Bone marrow (tissue), 2 donors: ENCODE measurements at regions not wholly inside any gene's neighbourhood (a gene's known extent, or its start where the extent isn't known, plus 50 kb on each side); places are given as distances from the start of the nearest gene placed in this dataset.

Source experiments
- DNase-seq, 2 donors: peaks; one replicate each; lab custom pipeline; 2025; lab: John Stamatoyannopoulos, UW

DNA sequence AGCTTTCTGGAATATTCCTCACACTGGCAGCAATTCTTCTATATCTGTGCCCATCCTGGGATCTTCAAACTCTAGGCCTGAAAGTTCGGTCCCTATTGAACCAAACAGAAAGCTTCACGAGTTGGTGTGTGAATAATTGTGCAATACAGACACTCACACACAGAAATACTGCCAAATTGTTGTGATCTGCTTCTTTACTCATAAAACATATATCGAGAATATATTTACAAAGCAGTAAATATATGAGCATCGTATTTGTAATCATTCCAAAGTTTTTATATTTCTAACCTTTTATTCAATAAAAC is 56.6 kb upstream of the BEX4 start:
- no peak for DNase-seq

DNA sequence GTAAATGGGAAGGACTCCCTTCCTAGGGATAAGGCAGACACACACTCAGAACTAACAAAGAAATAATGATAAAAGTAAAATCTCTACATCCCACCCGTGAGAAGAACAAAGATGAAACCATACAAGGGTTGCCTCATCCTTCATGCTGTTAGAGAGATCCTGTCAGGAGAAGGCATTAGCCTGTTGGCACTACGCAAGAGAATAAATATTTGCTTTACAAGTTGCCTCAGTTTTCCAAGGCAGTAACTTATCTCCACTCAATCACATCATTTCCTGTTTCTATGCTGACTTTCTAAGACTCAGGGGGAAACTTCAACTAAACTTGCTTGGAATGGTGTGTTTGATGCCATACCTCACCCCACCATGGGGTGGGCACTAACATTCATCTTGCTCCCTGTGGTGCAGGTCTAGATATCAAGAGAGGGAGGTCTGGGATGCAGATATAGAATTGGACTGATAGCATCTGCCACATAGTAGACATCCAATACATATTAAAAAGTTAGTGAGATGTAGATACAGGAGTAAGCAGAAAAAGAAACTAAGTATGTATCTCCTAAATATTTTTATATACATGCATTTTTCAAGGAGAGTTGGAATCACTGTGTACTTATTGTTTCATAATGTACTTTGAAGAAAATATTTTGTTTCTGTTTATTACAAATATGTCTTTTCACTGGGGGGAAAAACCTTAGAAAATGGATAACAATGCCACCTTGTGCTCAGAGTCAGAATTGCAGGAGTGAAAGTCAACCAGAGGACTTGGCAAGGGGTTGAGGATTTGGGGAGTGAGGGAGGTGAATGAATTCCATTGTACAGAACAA is 57.2 kb upstream of the BEX4 start:
- peak in 1 of 2 donors; percentile 22 for DNase-seq

DNA sequence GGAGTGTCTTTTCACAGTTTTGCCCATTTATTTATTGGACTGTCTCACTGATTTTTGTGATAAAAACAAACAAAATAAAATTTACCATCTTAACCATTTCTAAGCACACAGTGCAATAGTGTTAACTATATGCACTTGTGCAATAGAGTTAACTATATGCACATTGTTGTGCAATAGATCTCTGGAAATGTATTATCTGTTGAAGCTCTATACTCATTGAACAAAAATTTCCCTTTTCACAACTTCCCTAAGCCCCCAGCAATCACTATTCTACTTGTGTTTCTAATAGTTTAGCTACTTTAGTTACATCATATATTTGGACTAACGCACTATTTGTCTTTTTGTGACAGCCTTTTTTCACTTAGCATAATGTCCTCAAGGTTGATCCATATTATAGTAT is 59.7 kb upstream of the BEX4 start:
- no peak for DNase-seq

DNA sequence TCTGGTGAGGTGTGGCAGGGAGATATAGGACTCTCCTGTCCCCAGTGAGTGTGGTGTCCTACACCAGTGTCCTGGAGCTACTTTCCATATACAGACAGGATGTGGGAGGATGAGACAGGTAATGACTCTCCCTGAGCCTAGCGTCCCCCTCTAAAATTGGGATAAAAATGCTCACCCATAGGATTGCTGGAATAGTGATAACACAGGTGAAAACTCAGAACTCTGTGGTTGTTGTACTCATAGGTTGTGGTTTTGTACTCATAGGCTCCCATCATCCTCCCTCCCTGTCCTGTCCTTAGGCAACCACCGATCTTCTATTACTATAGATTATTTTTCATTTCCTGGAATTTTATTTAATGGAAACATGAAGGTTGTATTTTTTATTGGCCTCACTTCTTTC is 60.7 kb upstream of the NXF3 start:
- no peak for DNase-seq

DNA sequence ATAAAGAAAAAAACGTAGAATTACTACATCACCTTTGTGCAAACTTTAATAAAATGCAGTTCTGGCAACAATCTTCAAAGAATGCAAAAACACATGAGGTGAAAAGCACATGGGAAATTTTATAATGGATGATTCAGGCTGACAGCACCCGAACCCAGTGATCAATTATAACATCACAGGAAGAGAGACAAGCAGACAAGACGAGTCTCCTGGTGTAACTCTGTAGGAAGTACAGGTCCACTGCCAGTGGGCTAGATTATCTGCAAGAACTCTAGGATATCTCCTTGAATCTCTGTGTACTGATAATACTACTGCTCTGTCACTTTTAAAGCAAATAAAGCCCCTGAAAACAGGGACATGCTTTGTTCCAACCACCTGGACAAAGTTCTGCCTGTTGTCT is 58.9 kb upstream of the NXF3 start:
- DNase-seq, result no peak

DNA sequence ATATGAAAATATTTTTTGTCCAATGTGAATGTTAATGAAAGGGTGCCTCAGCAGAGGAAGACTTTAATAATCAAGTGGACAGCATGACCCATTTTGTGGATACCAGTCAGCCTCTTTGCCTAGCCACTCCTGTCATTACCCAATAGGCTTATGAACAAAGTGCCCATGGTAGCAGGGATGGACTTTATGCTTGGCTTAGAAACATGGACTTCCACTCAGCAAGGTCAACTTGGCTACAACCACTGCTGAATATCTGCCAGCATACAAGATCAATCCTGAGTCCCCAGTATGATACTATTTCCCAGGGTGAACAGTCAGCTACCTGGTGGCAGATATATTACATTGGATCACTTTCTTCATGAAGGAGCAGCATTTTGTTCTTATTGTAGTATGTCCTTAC is 56.7 kb upstream of the NXF3 start:
- DNase-seq, result no peak

DNA sequence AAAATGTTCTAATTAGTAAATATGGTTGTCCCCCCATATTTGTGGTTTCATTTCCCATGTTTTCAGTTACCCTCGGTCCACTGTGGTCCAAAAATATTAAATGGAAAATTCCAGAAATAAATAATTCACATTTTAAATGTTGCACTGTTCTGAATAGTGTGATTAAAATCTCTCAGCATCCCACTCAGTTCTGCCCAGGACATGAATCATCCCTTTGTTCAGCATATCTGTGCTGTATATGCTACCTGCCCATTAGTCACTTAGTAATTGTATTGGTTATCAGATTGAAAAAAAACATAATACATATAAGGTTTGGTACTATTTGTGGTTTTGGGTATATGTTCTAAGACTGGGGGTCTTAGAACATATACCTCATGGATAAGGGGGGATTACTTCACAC is 55.1 kb upstream of the NXF3 start:
- DNase-seq, result no peak
